Stimulated activated CD4-positive, alpha-beta T cell treated with anti-CD3 and anti-CD28 coated beads, Interleukin-12 subunit alpha, Interleukin-12 subunit beta, amount 100 ng/mL, for 4 hours (primary cell): ENCODE measurements at regions not wholly inside any gene's neighbourhood (a gene's known extent, or its start where the extent isn't known, plus 50 kb on each side); places are given as distances from the start of the nearest gene placed in this dataset.
"Not testable (repeated sequence)": the region's sequence is repeated elsewhere in the genome, so short reads cannot be mapped to it uniquely, and the experiment has no call there.

ENCODE experiments used
- DNase-seq: peaks from one replicate; pipeline ENCODE4 v3.0.0-alpha.2; 2020

DNA sequence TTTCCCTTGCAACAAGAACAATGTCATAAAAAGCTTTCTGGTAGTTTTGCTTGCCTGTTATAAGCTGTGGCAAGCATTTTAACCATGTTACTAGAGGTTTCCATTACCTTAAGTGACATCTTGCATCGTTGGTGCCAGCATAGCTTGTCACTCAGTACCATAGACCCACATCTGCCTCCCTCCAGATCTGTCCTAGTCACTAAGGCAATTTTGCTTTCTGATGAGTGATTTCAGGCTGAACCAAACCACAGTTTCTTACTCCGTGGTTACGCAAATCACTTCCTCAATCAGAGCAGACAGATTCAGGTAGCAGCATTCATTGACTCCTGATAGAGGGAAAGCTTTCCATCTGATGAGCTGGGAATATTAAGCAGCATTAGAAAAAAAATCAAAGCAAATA is 1057.5 kb upstream of the FAM98A start:
- no peak for DNase-seq

DNA sequence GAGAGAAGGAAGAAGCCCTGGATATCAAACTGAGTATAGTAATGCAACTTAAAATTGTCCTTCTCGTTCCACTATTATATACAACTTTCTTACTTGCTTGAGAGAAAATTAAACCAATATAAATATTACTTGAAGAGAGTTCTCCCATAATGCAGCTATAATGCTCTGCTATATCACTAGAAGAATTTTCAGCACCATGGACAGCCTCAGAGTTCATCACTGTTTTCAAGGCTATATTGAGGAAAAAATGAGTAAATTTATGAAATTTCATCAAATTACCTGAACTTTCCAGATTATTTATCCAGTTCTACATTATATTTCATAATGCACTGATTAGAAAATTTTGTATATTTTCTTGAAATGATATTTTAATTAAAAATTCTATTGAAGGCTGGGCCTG is 1053.5 kb upstream of the FAM98A start:
- DNase-seq: no peak

DNA sequence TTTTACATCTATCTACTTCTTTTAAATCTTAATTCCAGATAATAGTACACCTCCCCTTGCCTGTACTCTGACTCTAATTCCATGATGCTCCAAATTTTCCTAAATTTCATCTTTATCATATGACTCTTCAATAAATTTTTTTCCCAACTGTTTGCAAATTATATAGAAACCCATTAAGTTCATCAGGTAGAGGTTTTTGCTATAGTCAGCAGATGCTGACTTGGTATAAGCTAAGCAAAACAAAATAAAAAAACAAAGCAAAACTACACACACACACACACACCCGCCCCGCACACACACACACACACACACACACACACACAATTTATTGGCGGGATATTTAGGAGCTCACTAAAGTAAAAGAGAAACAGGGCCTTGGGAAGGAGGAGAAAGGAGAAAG is 1047.8 kb upstream of the FAM98A start:
- no peak for DNase-seq

DNA sequence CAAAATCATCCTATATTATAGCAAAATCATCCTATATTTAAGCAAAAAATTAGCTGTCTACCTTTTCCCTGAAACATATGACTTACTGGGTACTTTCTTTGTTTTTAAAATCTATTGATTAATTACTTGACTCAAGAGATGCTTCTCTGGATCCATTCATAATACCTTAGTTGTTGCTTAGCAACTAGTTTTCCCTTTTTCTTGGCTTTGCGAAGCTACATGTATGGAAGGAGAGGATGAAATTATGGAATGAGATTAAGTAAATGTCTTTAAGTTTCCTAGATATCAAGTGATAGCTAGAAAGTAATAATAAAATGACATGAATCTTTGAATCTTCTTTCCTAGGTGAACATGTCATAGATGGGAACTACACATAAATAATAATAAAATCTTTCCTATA is 1033.2 kb upstream of the FAM98A start:
- no peak for DNase-seq

DNA sequence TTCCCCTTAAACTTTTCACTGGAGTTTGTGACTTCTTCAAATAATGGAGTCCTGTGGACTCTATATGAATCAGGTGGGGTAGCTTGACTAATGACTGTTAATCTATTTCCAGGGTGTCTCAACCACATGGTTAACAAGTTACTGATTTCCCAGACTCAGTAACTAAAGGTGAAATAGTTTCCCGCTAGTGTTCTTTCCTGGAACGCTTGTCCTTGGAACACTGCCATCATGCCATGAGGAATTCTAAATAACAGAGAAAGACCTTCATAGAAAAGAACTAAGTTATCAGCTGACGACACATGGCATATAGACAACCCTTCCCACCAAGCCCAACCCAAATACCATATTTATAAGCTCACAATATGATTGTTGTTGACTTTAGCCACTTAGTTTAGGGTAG is 1027.9 kb upstream of the FAM98A start:
- no peak for DNase-seq

DNA sequence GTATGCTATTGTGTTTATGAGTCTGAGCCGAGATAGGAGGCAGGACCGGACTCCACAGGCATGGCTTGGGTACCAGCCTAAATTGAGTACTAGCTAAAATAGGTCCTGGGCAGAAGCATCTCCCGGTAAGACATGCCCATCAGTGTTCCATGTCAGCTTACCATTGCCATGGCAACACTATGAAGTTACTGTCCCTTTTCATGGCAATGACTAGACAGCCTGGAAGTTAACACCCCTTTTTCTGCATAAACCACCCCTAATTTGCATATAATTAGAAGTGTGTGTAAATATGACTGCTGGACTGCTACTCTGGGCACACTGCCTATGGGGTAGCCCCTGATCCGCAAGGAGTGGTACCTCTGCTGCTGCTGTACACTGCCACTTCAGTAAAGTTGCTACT is 1005.1 kb upstream of the FAM98A start:
- no peak for DNase-seq

DNA sequence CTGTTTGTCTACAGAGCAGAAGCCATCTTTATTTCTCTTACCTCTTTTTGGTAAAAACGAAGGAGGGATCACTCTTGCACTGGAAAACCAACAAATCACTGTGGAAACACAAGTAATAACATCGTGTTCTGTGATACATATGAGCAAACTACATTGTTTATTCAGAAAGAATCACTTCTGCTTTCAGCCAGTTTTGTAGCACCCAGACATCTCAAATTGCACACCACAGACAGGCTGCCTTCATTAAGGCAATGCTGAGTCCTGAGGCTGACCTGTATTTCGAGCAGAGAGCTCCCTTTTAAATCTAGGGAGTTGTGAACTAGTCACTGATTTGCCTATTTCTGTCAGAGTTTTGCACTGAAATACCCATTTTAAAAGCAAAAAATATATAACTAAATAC is 1003.2 kb upstream of the FAM98A start:
- DNase-seq: no peak

DNA sequence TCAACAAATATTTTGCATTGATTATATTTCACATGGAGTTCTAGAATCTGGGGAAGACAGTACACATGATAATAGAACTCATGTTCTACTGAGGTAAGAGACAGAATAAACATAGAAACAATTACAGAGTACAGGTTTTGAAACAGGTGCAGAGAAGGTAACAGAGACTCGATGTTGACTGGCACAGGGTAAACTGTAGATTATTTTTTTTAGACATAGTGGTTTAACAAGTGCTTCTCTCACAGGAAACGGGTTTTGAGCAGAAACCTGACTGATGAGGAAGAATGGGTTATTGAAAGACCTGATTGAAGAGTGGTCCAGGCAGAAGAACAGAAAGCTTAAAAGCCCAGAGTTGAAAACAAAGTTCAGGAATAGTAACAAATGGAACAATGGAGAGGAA is 1002.5 kb upstream of the FAM98A start:
- DNase-seq: no peak

DNA sequence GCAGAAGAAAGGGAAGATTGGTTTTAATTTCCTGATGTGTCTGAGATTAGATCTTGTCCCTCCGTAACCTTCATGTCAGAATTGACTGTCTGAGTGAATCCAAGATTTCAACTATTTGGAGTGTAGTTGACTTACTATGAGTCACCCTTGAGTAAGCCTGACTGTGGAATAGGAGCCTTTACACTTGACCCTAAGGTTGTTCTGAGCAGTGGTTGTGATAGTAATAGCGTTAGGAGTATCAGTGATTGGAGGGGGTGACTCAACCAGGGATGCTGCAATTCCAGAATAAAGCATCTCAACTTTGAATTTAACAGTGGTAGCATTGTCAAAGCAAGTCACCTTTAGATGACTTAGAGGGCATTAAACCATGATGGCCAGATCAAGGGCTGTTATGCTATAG is 979.5 kb upstream of the FAM98A start:
- DNase-seq: no peak

DNA sequence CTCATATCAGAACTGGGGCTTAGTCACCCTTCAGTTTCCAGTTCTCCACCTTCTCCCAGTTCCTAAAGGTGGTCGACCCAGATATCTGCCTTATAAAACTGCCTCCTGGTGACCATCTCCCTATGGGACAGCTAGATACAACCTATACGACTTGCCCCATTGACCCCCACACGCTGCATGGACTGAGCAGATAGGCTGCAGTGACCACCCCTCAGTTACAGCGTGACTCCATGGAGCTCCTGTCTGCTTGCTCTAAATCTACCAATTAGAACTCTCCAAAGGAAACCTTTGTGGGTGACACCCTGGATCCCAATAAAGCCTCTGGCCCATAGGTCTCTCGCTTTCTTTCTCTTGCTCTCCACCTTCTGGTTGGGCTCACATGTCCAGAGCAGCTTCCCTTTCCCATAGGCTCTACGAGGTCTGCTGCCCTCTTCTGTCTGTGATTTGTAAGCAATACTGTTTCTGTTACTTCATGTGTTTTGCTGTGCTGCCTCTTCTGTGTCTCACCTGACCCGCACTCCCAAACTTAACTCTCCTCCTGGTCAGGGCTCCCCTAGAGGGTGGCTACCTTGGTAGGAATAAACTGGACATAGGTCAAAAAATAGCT is 971.3 kb upstream of the FAM98A start:
- DNase-seq: no peak

DNA sequence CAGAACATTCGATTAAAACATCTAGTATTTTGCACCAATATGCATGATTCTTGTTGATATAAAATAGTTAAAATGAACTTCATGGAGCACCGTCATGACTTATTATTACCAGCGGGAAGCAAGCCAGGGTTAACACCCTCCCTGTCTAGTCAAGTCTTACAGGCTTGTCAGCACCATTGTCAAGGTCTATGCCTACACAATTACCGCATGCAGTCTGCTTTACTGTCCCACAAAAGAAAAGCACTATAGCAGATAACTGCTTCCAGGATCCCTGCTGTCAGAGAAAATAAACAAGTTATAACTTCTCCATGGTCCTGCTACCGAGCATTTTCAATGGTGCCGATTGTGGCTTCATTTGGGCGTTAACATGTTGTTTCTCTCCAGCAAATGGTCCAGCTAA is 968.0 kb upstream of the FAM98A start:
- DNase-seq: no peak

DNA sequence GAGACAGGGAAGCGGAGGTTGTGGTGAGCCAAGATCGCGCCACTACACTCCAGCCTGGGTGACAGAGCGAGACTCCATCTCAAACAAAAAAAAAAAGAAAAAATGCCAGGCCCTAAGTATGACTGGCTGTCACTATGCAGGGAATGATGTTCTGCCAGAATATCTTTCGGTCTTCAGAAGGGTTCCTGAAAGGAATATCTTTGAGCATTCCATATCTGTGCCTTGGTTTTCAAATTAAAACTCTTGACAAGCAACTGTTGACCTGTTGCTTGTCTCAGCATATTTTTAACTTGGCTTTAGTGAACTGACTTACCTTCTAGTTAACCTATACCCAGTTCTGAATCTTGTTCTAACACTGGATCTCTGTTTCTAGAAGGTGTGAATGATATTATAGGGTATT is 953.2 kb upstream of the FAM98A start:
- no peak for DNase-seq

DNA sequence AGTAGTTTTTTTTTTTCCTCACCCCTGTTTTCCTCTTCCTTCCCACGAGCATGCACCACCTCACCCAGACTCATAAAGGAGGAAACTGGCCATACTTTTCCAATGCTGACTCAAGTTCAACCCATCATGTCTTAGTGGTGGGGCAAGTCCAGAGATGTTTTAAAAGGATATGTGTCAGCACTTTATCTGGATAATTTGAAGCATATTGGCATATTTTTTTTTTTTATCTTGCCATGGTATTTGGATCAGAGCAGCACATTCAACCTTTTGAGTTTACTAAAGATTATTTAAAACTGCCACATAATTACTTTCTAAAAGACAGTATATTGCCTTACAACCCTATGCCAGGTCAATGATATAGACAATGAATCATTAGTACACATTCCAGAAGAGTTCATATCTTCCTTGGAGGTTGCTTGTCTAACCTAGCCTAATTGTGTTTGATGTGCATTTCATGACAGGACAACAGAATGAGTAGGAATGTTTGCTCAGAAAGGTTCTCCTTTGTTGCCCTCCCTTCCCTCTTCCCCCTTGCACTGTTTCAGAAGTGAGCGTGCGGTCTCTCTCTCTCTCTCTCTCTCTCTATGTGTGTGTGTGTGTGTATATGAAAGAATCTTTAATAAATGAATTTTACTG is 950.7 kb upstream of the FAM98A start:
- no peak for DNase-seq

DNA sequence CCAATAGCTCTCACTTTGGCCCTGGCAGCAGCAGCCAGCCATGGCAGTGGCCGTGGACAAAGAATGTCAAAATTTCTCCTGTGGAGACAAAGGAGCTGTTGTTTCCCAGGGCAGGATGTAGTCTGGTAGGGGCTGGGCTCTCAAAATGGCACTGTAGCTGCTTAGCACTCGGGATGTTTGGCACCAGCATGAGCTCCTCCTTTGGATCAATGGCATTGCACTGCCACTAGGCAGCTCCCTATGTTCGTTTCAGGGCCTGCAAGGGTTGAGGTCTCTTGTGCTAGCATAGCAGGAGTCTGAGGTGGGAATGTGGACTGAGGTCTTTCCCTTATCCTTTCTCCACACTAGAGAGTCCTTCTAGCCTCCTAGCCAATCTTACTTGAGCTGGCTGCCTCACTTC is 948.8 kb upstream of the FAM98A start:
- DNase-seq: no peak

DNA sequence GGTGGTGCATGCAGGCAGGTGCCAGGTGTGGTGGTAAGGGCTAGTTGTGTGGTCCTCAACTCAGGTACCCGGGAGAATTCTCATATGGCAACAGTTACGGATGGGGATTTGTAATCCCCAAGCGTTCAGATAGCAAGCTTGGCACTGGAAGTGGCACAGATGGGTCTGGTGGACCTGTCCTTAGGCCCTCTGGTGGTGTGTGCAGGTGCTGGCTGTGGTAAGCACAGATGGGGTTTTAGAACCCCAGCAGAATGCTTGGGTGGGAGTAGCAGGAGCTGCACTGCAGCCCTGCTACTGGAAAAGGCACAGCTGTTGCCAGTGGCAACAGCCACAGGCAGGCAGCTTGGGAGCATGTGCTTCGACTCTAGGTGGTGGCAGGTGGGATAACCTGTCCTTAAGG is 948.2 kb upstream of the FAM98A start:
- no peak for DNase-seq

DNA sequence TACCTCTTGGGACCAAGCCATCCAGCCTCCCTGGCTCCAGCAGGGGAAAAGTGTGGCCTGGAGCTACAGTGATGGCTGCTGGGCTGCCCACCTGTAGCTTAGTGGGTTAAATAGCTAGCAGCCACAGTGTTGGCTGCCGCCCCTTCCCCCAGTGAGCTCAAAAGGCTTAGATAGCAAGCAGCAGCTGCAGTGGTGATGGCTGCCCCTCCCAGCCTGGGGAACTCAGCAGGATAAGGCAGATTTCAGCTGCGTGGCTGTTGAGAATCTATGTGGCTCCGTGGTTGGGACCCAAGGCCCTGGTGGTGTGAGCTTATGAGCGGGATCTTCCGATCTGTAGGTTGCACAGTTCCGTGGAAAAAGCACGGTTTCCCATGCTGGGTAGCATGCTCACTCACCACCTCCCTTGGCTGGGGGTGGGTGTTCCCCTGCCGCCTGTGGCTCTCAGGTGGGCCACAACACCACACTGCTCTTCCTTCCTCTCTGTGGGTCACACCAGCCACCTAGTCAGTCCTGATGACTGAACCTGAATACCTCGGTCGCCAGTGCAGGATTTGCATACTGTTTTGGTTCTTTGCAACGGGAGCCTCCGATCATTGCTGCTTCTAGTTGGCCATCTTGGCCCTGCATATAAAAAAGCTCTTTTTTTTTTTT is 946.5 kb upstream of the FAM98A start:
- DNase-seq: no peak

DNA sequence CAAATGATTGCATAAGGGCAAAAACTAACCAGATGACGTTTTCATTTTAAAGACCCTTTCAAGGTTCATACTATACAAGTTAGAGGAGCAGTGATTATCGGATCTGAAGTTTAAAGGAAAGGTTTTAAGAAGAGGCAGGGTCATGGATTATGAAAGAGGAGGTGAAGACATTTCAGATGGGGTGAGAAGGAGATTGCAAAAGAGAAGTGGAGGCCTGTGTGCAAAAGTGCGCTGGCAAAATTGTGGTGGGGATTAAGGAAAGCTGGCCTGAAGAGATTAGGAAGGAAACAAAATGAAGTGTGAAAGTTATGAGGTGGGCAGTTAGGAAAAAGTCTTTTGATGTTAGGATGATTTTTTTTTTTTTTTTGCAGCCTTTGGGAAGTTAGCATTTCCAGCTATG is 935.7 kb upstream of the FAM98A start:
- no peak for DNase-seq

DNA sequence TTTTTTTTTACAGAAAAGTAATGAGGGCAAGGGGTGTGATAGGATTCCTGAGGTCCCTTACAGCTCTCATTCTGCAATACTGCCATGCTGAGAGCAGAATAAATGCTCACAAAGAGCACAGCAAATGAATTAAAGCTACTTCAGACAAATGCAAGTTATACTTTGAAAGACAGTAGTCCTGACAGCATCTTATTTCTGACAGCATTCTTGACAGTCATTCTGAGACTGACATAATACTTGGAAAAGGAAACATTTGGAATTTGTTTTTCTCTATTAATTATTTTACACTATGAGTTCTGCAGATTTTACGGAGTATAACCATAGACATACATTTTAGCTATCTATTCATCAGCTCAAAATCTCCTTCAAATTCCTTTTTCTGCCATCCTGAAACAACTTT is 935.2 kb upstream of the FAM98A start:
- no peak for DNase-seq

DNA sequence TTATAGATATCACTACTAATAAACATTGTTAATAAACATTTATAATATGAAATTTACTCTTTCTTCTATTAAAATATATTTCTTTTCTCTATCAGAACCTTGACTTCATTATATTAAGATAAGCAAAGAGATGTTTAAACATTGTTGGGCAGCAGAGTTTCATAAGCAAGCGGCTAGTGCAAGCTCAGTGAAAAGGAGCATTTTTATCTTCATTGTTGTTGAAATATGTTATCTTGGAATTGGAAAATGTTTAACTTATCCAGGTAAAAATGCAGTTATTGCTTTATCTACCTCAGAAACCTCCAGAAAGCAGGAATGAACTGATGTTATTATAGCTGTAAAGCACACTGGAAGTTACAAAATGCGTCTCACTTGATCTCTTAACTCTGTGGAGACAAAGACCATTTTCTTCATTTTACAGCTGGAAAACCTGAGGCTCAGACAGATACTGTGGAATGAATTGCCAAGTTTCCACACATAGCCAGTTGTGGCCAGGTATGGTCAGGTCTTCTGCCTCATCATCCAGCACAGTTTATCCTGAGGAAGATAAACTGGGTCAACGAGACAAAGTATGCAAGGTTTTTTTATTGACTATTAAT is 934.6 kb upstream of the FAM98A start:
- no peak for DNase-seq

DNA sequence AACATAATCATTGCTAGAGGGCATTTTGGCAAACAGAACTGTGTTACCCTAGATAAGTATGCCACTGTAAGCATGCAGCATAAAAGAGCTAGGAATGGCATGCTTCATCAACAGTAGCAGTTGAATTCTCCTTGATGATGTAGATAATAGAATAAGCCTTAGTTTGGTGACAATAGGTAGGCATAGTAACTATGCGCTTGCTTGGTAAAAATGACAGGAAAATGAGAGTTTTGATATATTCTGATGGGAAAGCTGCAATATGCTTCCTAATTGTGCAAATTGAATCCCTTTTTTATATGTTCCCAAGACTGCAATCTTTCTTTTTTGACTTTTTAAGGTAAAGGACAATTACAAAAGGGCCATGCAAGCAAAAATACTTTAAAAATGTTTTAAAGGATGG is 930.9 kb upstream of the FAM98A start:
- no peak for DNase-seq

DNA sequence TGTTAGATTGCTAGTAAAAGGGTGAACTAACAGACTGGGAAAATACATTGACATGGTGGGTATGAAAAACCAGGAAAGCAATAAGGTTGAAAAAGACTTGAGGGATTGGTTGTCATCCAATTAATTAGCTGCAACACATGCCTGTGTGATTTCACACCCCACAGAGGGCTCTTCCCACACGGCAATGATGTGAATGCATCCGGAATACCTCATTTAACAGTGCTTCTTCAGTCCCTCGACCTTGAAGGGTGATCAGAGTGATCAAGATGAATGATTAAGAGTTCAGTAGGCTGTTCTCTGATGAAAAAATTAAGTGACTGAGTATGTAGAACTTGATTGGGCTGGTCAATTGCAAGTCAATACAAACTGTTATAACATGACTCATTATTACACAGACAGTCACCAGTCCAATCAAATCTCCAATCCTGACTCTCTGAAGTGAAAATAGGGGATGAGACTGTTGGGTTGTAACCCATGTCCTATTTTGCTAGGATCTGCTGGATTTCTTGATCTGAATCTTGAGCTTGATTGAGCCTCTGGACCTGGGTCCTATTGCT is 924.9 kb upstream of the FAM98A start:
- DNase-seq: no peak

DNA sequence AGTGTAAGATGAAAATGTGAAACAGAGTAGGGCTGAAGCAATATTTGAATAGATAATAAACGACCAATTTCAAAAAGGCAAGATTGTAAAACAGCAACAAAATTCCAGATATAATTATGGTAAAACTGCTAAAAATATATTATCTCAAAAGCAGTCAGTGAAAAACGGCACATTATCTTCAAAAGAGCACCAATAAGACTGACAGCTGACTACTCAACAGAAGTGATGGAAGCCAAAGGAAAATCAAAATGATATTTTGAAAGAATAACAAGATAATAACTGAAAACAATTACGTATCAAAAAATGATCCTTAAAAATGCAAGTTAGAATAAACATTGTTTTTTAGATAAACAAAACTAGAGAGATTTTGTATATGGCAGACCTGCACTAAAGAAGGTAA is 920.6 kb upstream of the FAM98A start:
- no peak for DNase-seq

DNA sequence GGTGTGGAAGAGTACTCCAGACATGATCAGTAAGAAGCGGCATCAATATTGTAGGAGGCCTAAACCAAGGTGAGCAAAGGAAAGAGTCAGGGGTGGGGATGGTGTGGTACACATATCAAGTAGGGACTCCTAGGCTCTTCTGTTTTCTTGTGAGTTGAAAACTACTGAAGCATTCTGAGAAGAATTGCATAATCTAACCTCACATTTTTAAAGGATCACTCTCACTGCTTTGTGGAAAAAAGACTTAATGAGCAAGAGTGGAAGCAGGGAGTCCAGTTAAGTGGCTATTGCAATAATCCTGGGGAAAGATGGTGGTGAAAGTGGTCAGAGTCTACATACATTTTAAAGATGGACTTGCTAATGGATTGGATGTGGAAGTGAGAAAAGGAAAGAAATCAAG is 899.5 kb upstream of the FAM98A start:
- no peak for DNase-seq

DNA sequence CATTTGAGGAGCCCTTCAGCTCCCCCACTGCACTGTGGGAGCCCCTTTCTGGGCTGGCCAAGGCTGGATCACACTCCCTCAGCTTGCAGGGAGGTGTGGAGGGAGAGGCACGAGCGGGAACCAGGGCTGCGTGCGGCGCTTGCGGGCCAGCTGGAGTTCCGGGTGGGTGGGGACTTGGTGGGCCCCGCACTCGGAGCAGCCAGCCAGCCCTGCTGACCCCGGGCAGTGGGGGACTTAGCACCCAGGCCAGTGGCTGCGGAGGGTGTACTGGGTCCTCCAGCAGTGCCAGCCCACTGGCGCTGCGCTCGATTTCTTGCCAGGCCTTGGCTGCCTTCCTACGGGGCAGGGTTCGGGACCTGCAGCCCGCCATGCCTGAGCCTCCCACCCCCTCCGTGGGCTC is 895.1 kb upstream of the FAM98A start:
- DNase-seq: not testable (repeated sequence)
